ENCODE measurements at regions not wholly inside any gene's neighbourhood (a gene's known extent, or its start where the extent isn't known, plus 50 kb on each side); places are given as distances from the start of the nearest gene placed in this dataset.

- no peak for DNase-seq
These were observed 392.7 kb upstream of the NFE2L3 start for GRCh38 chr7:25759286-25759685.

GRCh38 chr7:25759748-25760147 lies 392.2 kb upstream of the NFE2L3 start:
- no peak for DNase-seq

GRCh38 chr7:25762511-25763462 lies 389.2 kb upstream of the NFE2L3 start:
- DNase-seq: no peak

GRCh38 chr7:25763463-25763860 lies 388.5 kb upstream of the NFE2L3 start:
- DNase-seq: no peak

GRCh38 chr7:25765110-25765655 lies 386.8 kb upstream of the NFE2L3 start:
- DNase-seq: no peak

- DNase-seq: no peak
These were observed 381.8 kb upstream of the NFE2L3 start for GRCh38 chr7:25770235-25770634.

GRCh38 chr7:25770670-25771069 lies 381.3 kb upstream of the NFE2L3 start:
- no peak for DNase-seq

GRCh38 chr7:25771491-25771890 lies 380.5 kb upstream of the NFE2L3 start:
- no peak for DNase-seq

GRCh38 chr7:25772802-25773201 lies 379.2 kb upstream of the NFE2L3 start:
- DNase-seq: no peak

GRCh38 chr7:25774675-25775074 lies 377.3 kb upstream of the NFE2L3 start:
- no peak for DNase-seq

GRCh38 chr7:25775570-25775969 lies 376.4 kb upstream of the NFE2L3 start:
- DNase-seq: no peak

- DNase-seq: no peak
These were observed 375.8 kb upstream of the NFE2L3 start for GRCh38 chr7:25775999-25776743.

GRCh38 chr7:25776744-25777123 lies 375.3 kb upstream of the NFE2L3 start:
- no peak for DNase-seq

- peak in 1 of 2 experiments; percentile 25 for DNase-seq
These were observed 373.9 kb upstream of the NFE2L3 start for GRCh38 chr7:25777969-25778708.

GRCh38 chr7:25779002-25779546 lies 372.9 kb upstream of the NFE2L3 start:
- DNase-seq: no peak

GRCh38 chr7:25780904-25781303 lies 371.1 kb upstream of the NFE2L3 start:
- no peak for DNase-seq

GRCh38 chr7:25781704-25782103 lies 370.3 kb upstream of the NFE2L3 start:
- no peak for DNase-seq

- DNase-seq: no peak
These were observed 365.1 kb upstream of the NFE2L3 start for GRCh38 chr7:25786936-25787335.

- no peak for DNase-seq
These were observed 364.7 kb upstream of the NFE2L3 start for GRCh38 chr7:25787336-25787735.

GRCh38 chr7:25788371-25788770 lies 363.6 kb upstream of the NFE2L3 start:
- DNase-seq: no peak

- no peak for DNase-seq
These were observed 362.9 kb upstream of the NFE2L3 start for GRCh38 chr7:25788961-25789620.

All from NCI-H2081 (cell line).